ENCODE measurements at regions not wholly inside any gene's neighbourhood (a gene's known extent, or its start where the extent isn't known, plus 50 kb on each side); places are given as distances from the start of the nearest gene placed in this dataset.
"Not testable (repeated sequence)": the region's sequence is repeated elsewhere in the genome, so short reads cannot be mapped to it uniquely, and the experiment has no call there.

DNA sequence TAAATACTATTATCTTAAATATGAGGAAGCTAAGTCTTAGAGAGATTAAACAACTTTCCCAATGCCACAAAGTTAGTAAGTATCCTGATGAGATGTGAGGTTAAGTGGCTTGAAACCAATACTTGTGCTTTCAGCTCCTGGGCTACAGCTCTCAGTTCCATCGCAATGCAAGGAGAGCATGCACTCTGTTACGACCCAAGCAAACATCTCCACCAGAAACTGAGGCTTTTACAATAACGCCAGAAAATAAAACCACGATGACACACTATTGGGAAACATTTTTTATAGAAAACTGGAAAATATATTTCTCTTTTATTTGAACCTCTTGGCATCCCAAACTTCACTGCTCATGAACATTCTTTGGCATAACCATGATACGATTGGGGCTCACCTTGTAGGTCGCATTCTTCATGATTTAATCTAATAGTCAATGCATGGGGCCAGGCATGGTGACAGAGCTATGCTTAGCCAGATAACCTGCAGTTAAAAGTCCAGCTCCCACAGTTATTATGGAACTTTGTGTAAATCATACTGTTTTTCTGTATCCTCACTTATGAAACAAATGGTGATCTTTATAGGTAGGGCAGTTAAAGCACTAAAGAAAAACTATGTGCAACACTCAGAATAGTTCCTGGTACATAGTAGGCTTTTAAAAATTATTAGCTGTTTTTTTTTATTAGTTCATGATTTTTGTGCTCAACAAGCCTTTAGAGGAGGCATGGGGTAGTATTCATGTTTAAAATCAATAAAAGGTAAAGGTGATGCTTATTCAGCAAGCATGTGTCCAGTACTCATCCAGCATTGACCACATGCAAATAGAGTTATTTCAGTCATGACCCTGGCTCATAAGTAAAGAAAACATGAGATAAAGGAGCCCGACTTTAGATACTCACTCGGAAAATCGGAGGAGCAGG is 238.3 kb upstream of the TRIB2 start:
- H3K36me3 Mint-ChIP-seq, result no peaks in the 10 kb centered on the region
- H3K27me3 Mint-ChIP-seq, result no peaks in the 10 kb centered on the region
- H3K9me3 Mint-ChIP-seq, result peaks cover 4% of the 10 kb centered on the region
- H3K4me1 Mint-ChIP-seq, result peaks cover 5% of the 10 kb centered on the region
- no peak overlapping the region for H3K4me3 Mint-ChIP-seq
- ATAC-seq, result no peak
- H3K27ac Mint-ChIP-seq, result no peak overlapping the region

DNA sequence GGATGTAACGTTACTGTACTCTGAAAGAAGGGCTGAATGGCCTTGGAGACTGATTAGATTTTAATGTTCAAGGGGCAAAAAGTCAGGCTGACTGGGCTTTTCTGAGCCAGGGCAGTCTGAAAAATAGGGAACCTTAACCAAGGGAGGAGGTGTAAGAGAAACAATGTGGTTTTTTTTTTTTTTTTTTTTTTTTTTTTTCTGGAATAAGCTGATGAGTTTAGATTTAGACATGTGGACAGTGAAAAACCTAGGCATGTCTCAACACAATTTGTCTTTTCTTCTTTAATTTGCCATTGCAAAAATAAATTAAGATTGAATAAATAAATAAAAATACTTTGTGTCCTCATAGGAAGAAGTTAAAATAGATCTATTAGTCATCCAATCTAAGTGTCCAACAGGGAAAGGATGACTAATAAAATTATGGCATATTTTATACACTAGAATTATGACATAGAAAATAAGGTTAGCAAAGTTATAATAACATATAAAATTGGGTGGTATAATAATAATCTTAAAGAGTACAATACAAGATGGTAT is 237.6 kb upstream of the TRIB2 start:
- Mint-ChIP-seq H3K9me3 (peaks cover 2% of the 10 kb centered on the region), H3K4me1 (peaks cover 5% of the 10 kb centered on the region), H3K36me3 (no peaks in the 10 kb centered on the region), H3K27me3 (no peaks in the 10 kb centered on the region), H3K4me3 (no peak overlapping the region), H3K27ac (no peak overlapping the region)
- no peak for ATAC-seq

DNA sequence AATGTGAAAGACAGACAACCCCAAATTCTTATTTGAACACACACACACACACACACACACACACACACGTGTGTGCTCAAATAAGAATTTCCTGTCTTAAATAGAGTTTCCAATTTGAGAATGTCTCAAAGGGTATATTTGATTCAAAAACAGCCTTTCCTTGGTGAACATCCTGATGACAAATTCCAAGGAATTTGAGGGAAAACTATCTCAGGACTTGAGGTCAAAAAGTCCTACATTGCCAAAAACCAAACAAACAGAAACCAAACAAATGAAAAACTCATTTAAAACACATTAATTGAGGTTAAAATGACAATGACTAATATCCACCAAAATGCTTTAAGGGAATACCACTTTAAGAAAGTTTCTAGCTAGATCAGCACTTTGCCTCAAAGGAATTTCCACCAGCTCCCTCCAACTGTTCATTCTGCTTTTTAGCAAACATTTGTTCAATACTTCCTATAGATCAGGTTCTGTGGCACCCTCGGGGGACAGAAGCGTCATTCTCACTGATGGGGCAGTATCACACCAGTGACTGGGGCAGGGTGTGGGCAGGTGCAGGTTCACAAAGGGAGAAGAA is 232.1 kb upstream of the TRIB2 start:
- H3K4me1 Mint-ChIP-seq, result peaks cover 35% of the 10 kb centered on the region
- no peak overlapping the region for H3K27ac Mint-ChIP-seq
- no peaks in the 10 kb centered on the region for H3K9me3 Mint-ChIP-seq
- ATAC-seq, result no peak
- no peaks in the 10 kb centered on the region for H3K36me3 Mint-ChIP-seq
- no peaks in the 10 kb centered on the region for H3K27me3 Mint-ChIP-seq
- no peak overlapping the region for H3K4me3 Mint-ChIP-seq

GRCh38 chr2:12486205-12487118 is 230.3 kb upstream of the TRIB2 start:
- Mint-ChIP-seq H3K27me3 (no peaks in the 10 kb centered on the region), H3K27ac (peak overlapping the region; percentile 71), H3K36me3 (no peaks in the 10 kb centered on the region), H3K4me1 (peaks cover 35% of the 10 kb centered on the region), H3K9me3 (no peaks in the 10 kb centered on the region), H3K4me3 (peak overlapping the region; percentile 57)
- ATAC-seq, result peak; percentile 42

DNA sequence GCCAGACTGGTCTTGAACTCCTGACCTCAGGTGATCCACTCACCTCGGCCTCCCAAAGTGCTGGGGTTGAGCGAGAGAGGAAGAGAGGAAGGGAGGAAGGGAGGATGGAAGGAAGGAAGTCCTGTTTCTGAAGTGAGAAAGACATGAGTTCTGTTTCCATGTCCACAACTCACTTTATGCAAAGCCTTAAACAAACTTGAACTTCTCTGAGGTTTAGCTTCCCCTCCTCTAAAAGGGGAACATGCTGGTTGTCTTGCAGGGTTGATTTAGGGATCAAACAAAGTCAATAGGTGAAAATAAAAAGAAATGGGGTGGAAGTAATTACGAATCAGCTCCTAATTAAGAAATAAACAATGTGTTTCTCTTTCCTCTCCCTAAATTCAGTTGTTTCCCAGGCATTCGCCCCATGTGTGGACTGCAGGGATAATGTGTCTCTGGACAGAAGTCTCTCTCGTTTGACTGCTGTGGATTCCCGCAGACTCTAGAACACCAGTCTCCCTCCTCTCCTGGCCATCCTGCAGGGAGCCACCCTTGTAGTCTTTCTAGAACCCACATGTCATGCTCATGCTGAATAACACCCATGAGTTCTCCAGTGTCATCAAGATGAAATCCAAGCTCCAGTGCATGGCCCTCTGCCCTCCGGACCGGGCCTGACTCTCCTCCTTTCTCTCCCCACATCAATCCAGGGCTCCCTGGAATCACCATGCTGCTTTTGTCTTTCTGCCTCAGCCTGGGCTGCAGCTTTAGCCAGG is 229.3 kb upstream of the TRIB2 start:
- peak overlapping the region; percentile 57 for H3K4me3 Mint-ChIP-seq
- H3K4me1 Mint-ChIP-seq, result peaks cover 35% of the 10 kb centered on the region
- ATAC-seq, result peak; percentile 57

GRCh38 chr2:12488352-12489318 is 228.1 kb upstream of the TRIB2 start:
- peaks cover 40% of the 10 kb centered on the region for H3K4me1 Mint-ChIP-seq
- no peaks in the 10 kb centered on the region for H3K36me3 Mint-ChIP-seq
- peak overlapping the region; percentile 70 for H3K27ac Mint-ChIP-seq
- H3K27me3 Mint-ChIP-seq, result no peaks in the 10 kb centered on the region
- no peaks in the 10 kb centered on the region for H3K9me3 Mint-ChIP-seq
- H3K4me3 Mint-ChIP-seq, result peak overlapping the region; percentile 20
- peak; percentile 71 for ATAC-seq

More for the DNA sequence above, 229.3 kb upstream of the TRIB2 start:
- Mint-ChIP-seq H3K9me3 (no peaks in the 10 kb centered on the region), H3K27ac (peak overlapping the region; percentile 71), H3K36me3 (no peaks in the 10 kb centered on the region), H3K27me3 (no peaks in the 10 kb centered on the region)

DNA sequence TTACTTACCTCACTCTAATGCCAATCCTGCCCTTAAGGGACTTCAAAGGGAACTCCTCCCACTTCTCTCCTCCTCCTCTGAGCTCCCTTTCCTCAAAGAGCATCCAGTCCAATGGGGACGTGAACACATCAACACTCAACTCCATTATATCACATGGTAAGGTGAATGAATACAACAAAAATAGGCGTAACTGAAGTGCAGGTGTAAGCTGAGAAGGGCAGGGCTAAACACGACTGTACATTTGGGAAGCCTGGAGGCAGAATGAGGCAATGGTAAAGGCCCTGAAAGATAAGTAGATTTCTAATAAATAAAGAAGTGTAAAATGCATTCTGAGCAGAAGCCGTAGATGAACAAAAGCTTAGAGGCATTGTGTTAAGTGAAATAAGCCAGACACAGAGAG is 226.1 kb upstream of the TRIB2 start:
- H3K4me3 Mint-ChIP-seq, result no peak overlapping the region
- H3K27ac Mint-ChIP-seq, result no peak overlapping the region
- no peak for ATAC-seq
- no peaks in the 10 kb centered on the region for H3K36me3 Mint-ChIP-seq
- peaks cover 48% of the 10 kb centered on the region for H3K4me1 Mint-ChIP-seq
- no peaks in the 10 kb centered on the region for H3K9me3 Mint-ChIP-seq
- H3K27me3 Mint-ChIP-seq, result no peaks in the 10 kb centered on the region

- not testable (repeated sequence) for H3K27me3 Mint-ChIP-seq, H3K36me3 Mint-ChIP-seq, H3K4me3 Mint-ChIP-seq, ATAC-seq, H3K27ac Mint-ChIP-seq, H3K9me3 Mint-ChIP-seq
- peaks cover 37% of the 10 kb centered on the region for H3K4me1 Mint-ChIP-seq
Measured at GRCh38 chr2:12492360-12492759, 224.4 kb upstream of the TRIB2 start.

GRCh38 chr2:12493031-12493513 is 223.7 kb upstream of the TRIB2 start:
- Mint-ChIP-seq H3K36me3 (no peaks in the 10 kb centered on the region), H3K9me3 (peaks cover 3% of the 10 kb centered on the region), H3K4me3 (no peak overlapping the region), H3K27me3 (no peaks in the 10 kb centered on the region), H3K27ac (peak overlapping the region; percentile 41), H3K4me1 (peaks cover 37% of the 10 kb centered on the region)
- no peak for ATAC-seq

GRCh38 chr2:12495247-12495868 is 221.4 kb upstream of the TRIB2 start:
- H3K27me3 Mint-ChIP-seq, result no peaks in the 10 kb centered on the region
- ATAC-seq, result no peak
- no peak overlapping the region for H3K27ac Mint-ChIP-seq
- H3K4me1 Mint-ChIP-seq, result peaks cover 43% of the 10 kb centered on the region
- peaks cover 3% of the 10 kb centered on the region for H3K9me3 Mint-ChIP-seq
- no peak overlapping the region for H3K4me3 Mint-ChIP-seq
- no peaks in the 10 kb centered on the region for H3K36me3 Mint-ChIP-seq

- H3K9me3 Mint-ChIP-seq, result peaks cover 3% of the 10 kb centered on the region
- no peak for ATAC-seq
- H3K4me3 Mint-ChIP-seq, result no peak overlapping the region
- no peaks in the 10 kb centered on the region for H3K27me3 Mint-ChIP-seq
- peak overlapping the region; percentile 59 for H3K27ac Mint-ChIP-seq
- no peaks in the 10 kb centered on the region for H3K36me3 Mint-ChIP-seq
- peaks cover 71% of the 10 kb centered on the region for H3K4me1 Mint-ChIP-seq
Measured at GRCh38 chr2:12498286-12498685, 218.4 kb upstream of the TRIB2 start.

DNA sequence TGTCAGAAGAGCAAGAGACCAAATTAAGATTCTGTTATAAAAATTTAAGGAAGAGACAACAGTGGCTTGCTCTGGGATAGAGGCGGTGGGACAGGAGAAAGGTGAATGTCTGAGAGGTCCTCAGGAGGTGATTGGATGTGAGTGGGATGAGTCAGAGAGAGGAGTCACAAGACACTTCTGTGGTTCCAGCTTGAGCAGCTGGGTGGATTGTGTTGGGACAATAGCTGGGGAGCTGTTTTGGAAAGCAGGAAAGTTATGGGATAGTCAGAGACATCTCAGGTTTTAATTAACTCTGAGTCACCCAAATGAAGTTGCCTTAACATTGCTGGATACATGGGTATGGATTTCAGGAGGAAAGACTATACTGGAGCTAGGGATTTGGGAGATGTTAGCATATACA is 218.0 kb upstream of the TRIB2 start:
- H3K9me3 Mint-ChIP-seq, result peaks cover 3% of the 10 kb centered on the region
- H3K27ac Mint-ChIP-seq, result peak overlapping the region; percentile 59
- H3K4me1 Mint-ChIP-seq, result peaks cover 70% of the 10 kb centered on the region
- H3K4me3 Mint-ChIP-seq, result no peak overlapping the region
- ATAC-seq, result no peak
- H3K36me3 Mint-ChIP-seq, result no peaks in the 10 kb centered on the region
- H3K27me3 Mint-ChIP-seq, result no peaks in the 10 kb centered on the region

- Mint-ChIP-seq H3K27ac (peak overlapping the region; percentile 68), H3K9me3 (peaks cover 3% of the 10 kb centered on the region), H3K4me1 (peaks cover 79% of the 10 kb centered on the region), H3K36me3 (no peaks in the 10 kb centered on the region), H3K27me3 (no peaks in the 10 kb centered on the region), H3K4me3 (no peak overlapping the region)
- ATAC-seq, result no peak
Measured at GRCh38 chr2:12500899-12501298, 215.8 kb upstream of the TRIB2 start.
